ENCODE measurements at regions not wholly inside any gene's neighbourhood (a gene's known extent, or its start where the extent isn't known, plus 50 kb on each side); places are given as distances from the start of the nearest gene placed in this dataset.
"Not testable (repeated sequence)": the region's sequence is repeated elsewhere in the genome, so short reads cannot be mapped to it uniquely, and the experiment has no call there.

GRCh38 chr5:82952326-82952725 is 124.9 kb downstream of the TMEM167A start:
- ATAC-seq (no peak), DNase-seq (no peak)
- Mint-ChIP-seq H3K9me3 (peaks cover 18% of the 10 kb centered on the region), H3K27me3 (no peaks in the 10 kb centered on the region), H3K4me1 (ENCODE audit: low read depth) (no peaks in the 10 kb centered on the region), H3K4me3 (no peak overlapping the region), H3K36me3 (ENCODE audit: low read depth) (no peaks in the 10 kb centered on the region), H3K27ac (no peak overlapping the region)
- ChIA-PET CTCF (no interaction called here), POLR2A (no interaction called here)
- intact Hi-C loops (cut with micrococcal nuclease), result no loop called here
- no peak for TF ChIP-seq CTCF (IDR thresholded peaks at IDR 0.05)

- H3K27ac Mint-ChIP-seq; POLR2A ChIA-PET; intact Hi-C loops (cut with micrococcal nuclease); H3K36me3 Mint-ChIP-seq (ENCODE audit: low read depth); H3K9me3 Mint-ChIP-seq; DNase-seq; ATAC-seq; H3K4me3 Mint-ChIP-seq; H3K27me3 Mint-ChIP-seq; H3K4me1 Mint-ChIP-seq (ENCODE audit: low read depth); CTCF ChIA-PET: not testable (repeated sequence)
These were observed 132.9 kb downstream of the TMEM167A start for GRCh38 chr5:82944267-82944666.

- Mint-ChIP-seq H3K36me3 (ENCODE audit: low read depth) (no peaks in the 10 kb centered on the region), H3K4me3 (no peak overlapping the region), H3K4me1 (ENCODE audit: low read depth) (no peaks in the 10 kb centered on the region), H3K9me3 (no peaks in the 10 kb centered on the region), H3K27me3 (no peaks in the 10 kb centered on the region), H3K27ac (no peak overlapping the region)
- no peak for DNase-seq
- POLR2A ChIA-PET, result no interaction called here
- no peak for TF ChIP-seq CTCF (IDR thresholded peaks at IDR 0.05)
- ATAC-seq, result no peak
- intact Hi-C loops (cut with micrococcal nuclease), result no loop called here
- CTCF ChIA-PET, result no interaction called here
These were observed 134.9 kb downstream of the TMEM167A start for GRCh38 chr5:82942083-82942881.

GRCh38 chr5:82938901-82939725 is 138.1 kb downstream of the TMEM167A start:
- DNase-seq, result no peak
- CTCF ChIA-PET, result interaction anchor here (0.6 to 1.1 kb wide), 2 partner anchors 28 to 136 kb away, joined by 3 read pairs; no protein-coding TSS in a partner anchor
- no peaks in the 10 kb centered on the region for H3K4me1 Mint-ChIP-seq (ENCODE audit: low read depth)
- H3K27me3 Mint-ChIP-seq, result no peaks in the 10 kb centered on the region
- no peak overlapping the region for H3K4me3 Mint-ChIP-seq
- no peak overlapping the region for H3K27ac Mint-ChIP-seq
- no peaks in the 10 kb centered on the region for H3K9me3 Mint-ChIP-seq
- TF ChIP-seq CTCF (IDR thresholded peaks at IDR 0.05), result no peak
- POLR2A ChIA-PET, result interaction anchor here (0.6 kb wide), 1 partner anchor 114 kb away, joined by 3 read pairs; no protein-coding TSS in a partner anchor
- intact Hi-C loops (cut with micrococcal nuclease), result no loop called here
- no peak for ATAC-seq
- no peaks in the 10 kb centered on the region for H3K36me3 Mint-ChIP-seq (ENCODE audit: low read depth)

- intact Hi-C loops (cut with micrococcal nuclease); CTCF ChIA-PET; H3K4me1 Mint-ChIP-seq (ENCODE audit: low read depth); H3K4me3 Mint-ChIP-seq; H3K27ac Mint-ChIP-seq; H3K9me3 Mint-ChIP-seq; H3K36me3 Mint-ChIP-seq (ENCODE audit: low read depth); DNase-seq; POLR2A ChIA-PET; H3K27me3 Mint-ChIP-seq; ATAC-seq: not testable (repeated sequence)
These were observed 144.5 kb downstream of the TMEM167A start for GRCh38 chr5:82932473-82933220.
